ENCODE measurements at regions not wholly inside any gene's neighbourhood (a gene's known extent, or its start where the extent isn't known, plus 50 kb on each side); places are given as distances from the start of the nearest gene placed in this dataset.

GRCh38 chr1:227470688-227471087 lies 92.7 kb upstream of the ZNF678 start:
- TF ChIP-seq EZH2 (IDR thresholded peaks at IDR 0.05), result no peak
- no peak for TF ChIP-seq POLR2AphosphoS5 (IDR thresholded peaks at IDR 0.05; ENCODE audit: borderline replicate concordance, low read depth, low read length)

All from SK-N-MC (cell line).